Tibial nerve (tissue), 4 donors: ENCODE measurements at regions not wholly inside any gene's neighbourhood (a gene's known extent, or its start where the extent isn't known, plus 50 kb on each side); places are given as distances from the start of the nearest gene placed in this dataset.

Experiments
- DNase-seq, 2 donors: peaks; one replicate each; pipeline ENCODE4 v3.0.0-alpha.2; 2019; ENCODE audit warnings: low spot score in 2 of 2
- H3K27ac ChIP-seq, 4 donors: fragments of 200-600 bp; sonication (generic) in 3 of 4; one replicate each; pipeline ENCODE4 v1.5.1; 2017 to 2019; ENCODE audit warnings: mild to moderate bottlenecking in 1 of 4
- H3K27me3 ChIP-seq, 2 donors: fragments of 200-600 bp; sonication (generic) in 1 of 2; one replicate each; pipeline versions ENCODE4 v1.5.1 to v1.6.0; 2017 to 2019
- H3K36me3 ChIP-seq, 3 donors: fragments of 200-600 bp; sonication (generic); one replicate each; pipeline ENCODE4 v1.5.1; 2018 to 2019
- H3K4me1 ChIP-seq, 4 donors: fragments of 200-600 bp; sonication (generic) in 3 of 4; one replicate each; pipeline ENCODE4 v1.5.1; 2017 to 2019
- H3K4me3 ChIP-seq, 4 donors: fragments of 200-600 bp; sonication (generic) in 3 of 4; one replicate each; pipeline ENCODE4 v1.5.1; 2017 to 2019; ENCODE audit warnings: mild to moderate bottlenecking in 1 of 4, moderate library complexity in 1 of 4
- H3K9me3 ChIP-seq, 4 donors: fragments of 200-600 bp; sonication (generic) in 3 of 4; one replicate each; pipeline ENCODE4 v1.5.1; 2017 to 2019
- CTCF ChIP-seq, 5 experiments: fragments of 200-600 bp in 3 of 5; fragments of 450-650 bp in 2 of 5; sonication (generic) in 3 of 5; IDR thresholded peaks; one replicate each; pipeline ENCODE4 v1.5.1; 2016 to 2019; ENCODE audit warnings: antibody characterized with exemption in 5 of 5, mild to moderate bottlenecking in 3 of 5, moderate library complexity in 2 of 5
- EP300 ChIP-seq, 2 donors: sonication (generic); formaldehyde crosslinking; IDR thresholded peaks; one replicate each; pipeline ENCODE4 v1.6.1; 2017; ENCODE audit warnings: antibody characterized with exemption in 2 of 2, mild to moderate bottlenecking in 1 of 2
- POLR2A ChIP-seq, 2 donors: fragments of 450-650 bp; IDR thresholded peaks; one replicate each; pipeline ENCODE4 v1.6.1; 2017; ENCODE audit warnings: antibody characterized with exemption in 2 of 2, mild to moderate bottlenecking in 2 of 2, moderate library complexity in 2 of 2
- WGBS, 2 donors: methylation state at CpG; one replicate each; pipeline ENCODE4 v1.1.5; 2018; 5-methylcytosine and 5-hydroxymethylcytosine counted together

- Histone ChIP-seq H3K4me1 (no peaks in the 10 kb centered on the region), H3K9me3 (peaks cover 0 to 16% (median 2%) of the 10 kb centered on the region in 4 donors), H3K27me3 (no peaks in the 10 kb centered on the region), H3K27ac (no peak overlapping the region), H3K4me3 (no peak overlapping the region), H3K36me3 (no peaks in the 10 kb centered on the region)
- WGBS, 2 donors = 76 to 84% methylated on average over 3 of the region's 3 CpGs
- DNase-seq = no peak
- TF ChIP-seq EP300 (IDR thresholded peaks at IDR 0.05) = no peak
- no peak for TF ChIP-seq CTCF (IDR thresholded peaks at IDR 0.05)
- no peak for TF ChIP-seq POLR2A (IDR thresholded peaks at IDR 0.05)
Observed at GRCh38 chr10:83352588-83352987, 786.7 kb upstream of the GHITM start.

GRCh38 chr10:83354456-83354855 is 784.9 kb upstream of the GHITM start:
- WGBS, 2 donors = 74 to 93% methylated on average over 1 of the region's 1 CpG
- H3K36me3 ChIP-seq = no peaks in the 10 kb centered on the region

GRCh38 chr10:83357004-83357403 is 782.3 kb upstream of the GHITM start:
- no peak for TF ChIP-seq CTCF (IDR thresholded peaks at IDR 0.05)
- no peak for TF ChIP-seq POLR2A (IDR thresholded peaks at IDR 0.05)
- TF ChIP-seq EP300 (IDR thresholded peaks at IDR 0.05) = no peak
- 95 to 96% methylated on average over 1 of the region's 1 CpG for WGBS, 2 donors

More at GRCh38 chr10:83354456-83354855, 784.9 kb upstream of the GHITM start:
- no peak for DNase-seq
- peaks cover 0 to 21% (median 2%) of the 10 kb centered on the region in 4 donors for H3K9me3 ChIP-seq
- H3K27ac ChIP-seq = no peak overlapping the region
- no peaks in the 10 kb centered on the region for H3K4me1 ChIP-seq
- TF ChIP-seq EP300 (IDR thresholded peaks at IDR 0.05) (no peak), CTCF (IDR thresholded peaks at IDR 0.05) (no peak)
- no peak overlapping the region for H3K4me3 ChIP-seq
- H3K27me3 ChIP-seq = no peaks in the 10 kb centered on the region

GRCh38 chr10:83357627-83358026 is 781.7 kb upstream of the GHITM start:
- no peak for DNase-seq
- H3K4me3 ChIP-seq = no peak overlapping the region
- no peak overlapping the region for H3K27ac ChIP-seq
- no peaks in the 10 kb centered on the region for H3K36me3 ChIP-seq
- H3K4me1 ChIP-seq = no peaks in the 10 kb centered on the region
- no peaks in the 10 kb centered on the region for H3K27me3 ChIP-seq
- peaks cover 0 to 21% (median 2%) of the 10 kb centered on the region in 4 donors for H3K9me3 ChIP-seq
- TF ChIP-seq POLR2A (IDR thresholded peaks at IDR 0.05) (no peak), CTCF (IDR thresholded peaks at IDR 0.05) (no peak), EP300 (IDR thresholded peaks at IDR 0.05) (no peak)

More at GRCh38 chr10:83357004-83357403, 782.3 kb upstream of the GHITM start:
- H3K27ac ChIP-seq = no peak overlapping the region
- no peaks in the 10 kb centered on the region for H3K27me3 ChIP-seq
- H3K36me3 ChIP-seq = no peaks in the 10 kb centered on the region
- no peaks in the 10 kb centered on the region for H3K4me1 ChIP-seq
- peaks cover 0 to 21% (median 2%) of the 10 kb centered on the region in 4 donors for H3K9me3 ChIP-seq
- no peak for DNase-seq
- H3K4me3 ChIP-seq = no peak overlapping the region

- Histone ChIP-seq H3K27me3 (no peaks in the 10 kb centered on the region), H3K4me3 (no peak overlapping the region), H3K36me3 (no peaks in the 10 kb centered on the region), H3K9me3 (no peaks in the 10 kb centered on the region), H3K4me1 (no peaks in the 10 kb centered on the region), H3K27ac (no peak overlapping the region)
- 79 to 86% methylated on average over 6 of the region's 6 CpGs for WGBS, 2 donors
- no peak for DNase-seq
- TF ChIP-seq CTCF (IDR thresholded peaks at IDR 0.05) = no peak
- TF ChIP-seq POLR2A (IDR thresholded peaks at IDR 0.05) = no peak
- no peak for TF ChIP-seq EP300 (IDR thresholded peaks at IDR 0.05)
Observed at GRCh38 chr10:83367036-83367435, 772.3 kb upstream of the GHITM start.
